ENCODE measurements at regions not wholly inside any gene's neighbourhood (a gene's known extent, or its start where the extent isn't known, plus 50 kb on each side); places are given as distances from the start of the nearest gene placed in this dataset.

- TF ChIP-seq TCF7L2 (IDR thresholded peaks at IDR 0.05; ENCODE audit: low read depth, low read length) = no peak
- no peak for TF ChIP-seq CTCF (IDR thresholded peaks at IDR 0.05)
- TF ChIP-seq SIN3A (IDR thresholded peaks at IDR 0.05; ENCODE audit: borderline replicate concordance, insufficient read depth, low read depth, low read length) = no peak
- TF ChIP-seq POLR2AphosphoS5 (IDR thresholded peaks at IDR 0.05; ENCODE audit: low read depth, low read length) = no peak
- TF ChIP-seq REST (IDR thresholded peaks at IDR 0.05; ENCODE audit: insufficient read depth in 1 of 2, low read depth in 2 of 2, low read length in 1 of 2) = no peak
- Histone ChIP-seq H3K36me3 (ENCODE audit: control insufficient read depth, insufficient read depth, low read length) (no peaks in the 10 kb centered on the region), H3K27ac (ENCODE audit: low read length) (no peak overlapping the region), H3K27me3 (ENCODE audit: control insufficient read depth, insufficient read depth, low read length) (no peaks in the 10 kb centered on the region), H3K9me3 (ENCODE audit: control insufficient read depth, insufficient read depth, low read depth, low read length) (no peaks in the 10 kb centered on the region), H3K4me1 (ENCODE audit: control insufficient read depth, insufficient read depth, low read length) (no peaks in the 10 kb centered on the region), H3K4me3 (ENCODE audit: low read depth in 2 of 2, low read length in 2 of 2) (no peak overlapping the region)
- in situ Hi-C loops (cut with HindIII; ENCODE audit: low pct_unique_long_range_greater_than_20kb, low sequenced_read_pairs) (no loop called here), intact Hi-C loops (cut with micrococcal nuclease; ENCODE audit: unreplicated experiment) (no loop called here)
- ATAC-seq (no peak), DNase-seq (ENCODE audit: low read depth, low spot score) (no peak)
- CTCF ChIA-PET = no interaction called here
- BruUV-seq (replicated peaks) = no TSS peak
- POLR2A ChIA-PET = no interaction called here
Measured at GRCh38 chr4:137065311-137065710, 467.0 kb downstream of the PCDH18 start.

- in situ Hi-C loops (cut with HindIII; ENCODE audit: low pct_unique_long_range_greater_than_20kb, low sequenced_read_pairs) = no loop called here
- H3K27ac ChIP-seq (ENCODE audit: low read length) = no peak overlapping the region
- POLR2A ChIA-PET = no interaction called here
- H3K36me3 ChIP-seq (ENCODE audit: control insufficient read depth, insufficient read depth, low read length) = no peaks in the 10 kb centered on the region
- no peak overlapping the region for H3K4me3 ChIP-seq (ENCODE audit: low read depth in 2 of 2, low read length in 2 of 2)
- no TSS peak for BruUV-seq (replicated peaks)
- no peak for TF ChIP-seq SIN3A (IDR thresholded peaks at IDR 0.05; ENCODE audit: borderline replicate concordance, insufficient read depth, low read depth, low read length)
- H3K9me3 ChIP-seq (ENCODE audit: control insufficient read depth, insufficient read depth, low read depth, low read length) = no peaks in the 10 kb centered on the region
- H3K27me3 ChIP-seq (ENCODE audit: control insufficient read depth, insufficient read depth, low read length) = no peaks in the 10 kb centered on the region
- H3K4me1 ChIP-seq (ENCODE audit: control insufficient read depth, insufficient read depth, low read length) = no peaks in the 10 kb centered on the region
- intact Hi-C loops (cut with micrococcal nuclease; ENCODE audit: unreplicated experiment) = no loop called here
- no peak for ATAC-seq
- CTCF ChIA-PET = no interaction called here
- DNase-seq (ENCODE audit: low read depth, low spot score) = no peak
Measured at GRCh38 chr4:137063961-137064360, 468.3 kb downstream of the PCDH18 start.

- H3K9me3 ChIP-seq (ENCODE audit: control insufficient read depth, insufficient read depth, low read depth, low read length) = no peaks in the 10 kb centered on the region
- no peaks in the 10 kb centered on the region for H3K36me3 ChIP-seq (ENCODE audit: control insufficient read depth, insufficient read depth, low read length)
- no peak overlapping the region for H3K4me3 ChIP-seq (ENCODE audit: low read depth in 2 of 2, low read length in 2 of 2)
- no peaks in the 10 kb centered on the region for H3K4me1 ChIP-seq (ENCODE audit: control insufficient read depth, insufficient read depth, low read length)
- DNase-seq (ENCODE audit: low read depth, low spot score) (no peak), ATAC-seq (no peak)
- intact Hi-C loops (cut with micrococcal nuclease; ENCODE audit: unreplicated experiment) (no loop called here), in situ Hi-C loops (cut with HindIII; ENCODE audit: low pct_unique_long_range_greater_than_20kb, low sequenced_read_pairs) (no loop called here)
- no peak overlapping the region for H3K27ac ChIP-seq (ENCODE audit: low read length)
- no TSS peak for BruUV-seq (replicated peaks)
- no peaks in the 10 kb centered on the region for H3K27me3 ChIP-seq (ENCODE audit: control insufficient read depth, insufficient read depth, low read length)
- TF ChIP-seq CTCF (IDR thresholded peaks at IDR 0.05) (no peak), REST (IDR thresholded peaks at IDR 0.05; ENCODE audit: insufficient read depth in 1 of 2, low read depth in 2 of 2, low read length in 1 of 2) (no peak), SIN3A (IDR thresholded peaks at IDR 0.05; ENCODE audit: borderline replicate concordance, insufficient read depth, low read depth, low read length) (no peak), TCF7L2 (IDR thresholded peaks at IDR 0.05; ENCODE audit: low read depth, low read length) (no peak), POLR2AphosphoS5 (IDR thresholded peaks at IDR 0.05; ENCODE audit: low read depth, low read length) (no peak)
- POLR2A ChIA-PET = no interaction called here
- CTCF ChIA-PET = no interaction called here
Measured at GRCh38 chr4:137043184-137043583, 489.1 kb downstream of the PCDH18 start.

All from Panc1 (cell line).